ENCODE measurements at regions not wholly inside any gene's neighbourhood (a gene's known extent, or its start where the extent isn't known, plus 50 kb on each side); places are given as distances from the start of the nearest gene placed in this dataset.

GRCh38 chr3:88418219-88418618, 268.5 kb downstream of the C3orf38 start:
- TF ChIP-seq POLR2A (IDR thresholded peaks at IDR 0.05; ENCODE audit: low read depth, low read length) (no peak), POLR2AphosphoS5 (IDR thresholded peaks at IDR 0.05; ENCODE audit: low read depth, low read length) (no peak)

Data from GM12892 (cell line).